ENCODE measurements at regions not wholly inside any gene's neighbourhood (a gene's known extent, or its start where the extent isn't known, plus 50 kb on each side); places are given as distances from the start of the nearest gene placed in this dataset.
A peak's percentile ranks its signal among the peaks of the same experiment; 100 is the strongest.
"Not testable (repeated sequence)": the region's sequence is repeated elsewhere in the genome, so short reads cannot be mapped to it uniquely, and the experiment has no call there.

DNA sequence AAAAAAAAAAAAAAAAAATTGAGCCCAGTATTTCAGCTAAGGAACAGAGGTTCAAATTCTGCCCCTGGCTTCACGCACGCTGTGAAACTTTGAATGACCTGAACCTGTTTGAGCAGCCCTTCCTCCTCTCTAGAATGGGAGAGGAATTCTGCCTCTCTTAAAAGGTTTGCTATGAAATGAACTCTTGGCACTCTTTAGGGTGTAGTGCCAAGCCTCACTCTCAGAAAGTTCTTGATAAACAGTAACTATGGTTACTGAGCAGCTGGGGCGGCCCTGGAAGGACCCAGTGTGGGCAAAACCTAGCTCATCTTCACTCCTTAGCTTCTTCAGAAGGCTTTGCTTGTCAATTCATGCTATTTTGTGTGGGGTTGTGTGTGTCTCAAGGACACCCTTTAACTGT, 73.7 kb downstream of the GEMIN8 start:
- DNase-seq: no peak

DNA sequence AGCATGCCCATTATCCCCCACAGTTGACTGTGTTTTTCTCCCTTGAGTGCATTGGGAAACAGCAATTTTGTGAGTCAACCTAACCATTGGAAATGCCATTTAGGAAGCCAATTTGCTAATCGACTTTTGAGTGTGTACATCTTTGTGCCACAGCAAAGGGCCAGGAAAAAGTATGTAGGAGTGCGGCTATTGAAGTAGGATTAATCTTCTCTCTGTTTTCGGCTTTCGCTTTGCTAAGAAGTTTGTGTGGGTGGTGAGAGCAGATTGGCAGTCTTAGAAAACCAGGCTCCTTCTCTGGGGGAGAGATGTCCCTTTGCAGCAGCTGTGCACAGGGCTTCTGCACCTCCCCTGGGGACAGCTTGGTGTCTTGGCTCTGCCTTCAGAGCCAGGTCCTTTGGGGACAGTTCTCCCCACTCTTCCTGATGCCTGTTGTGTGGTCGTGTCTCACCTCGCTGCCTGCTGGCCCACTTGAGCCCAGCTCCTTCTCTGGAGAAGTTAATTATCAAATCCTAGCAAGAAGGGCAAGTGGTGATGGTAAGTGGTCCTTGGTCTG, 74.5 kb downstream of the GEMIN8 start:
- DNase-seq: no peak

DNA sequence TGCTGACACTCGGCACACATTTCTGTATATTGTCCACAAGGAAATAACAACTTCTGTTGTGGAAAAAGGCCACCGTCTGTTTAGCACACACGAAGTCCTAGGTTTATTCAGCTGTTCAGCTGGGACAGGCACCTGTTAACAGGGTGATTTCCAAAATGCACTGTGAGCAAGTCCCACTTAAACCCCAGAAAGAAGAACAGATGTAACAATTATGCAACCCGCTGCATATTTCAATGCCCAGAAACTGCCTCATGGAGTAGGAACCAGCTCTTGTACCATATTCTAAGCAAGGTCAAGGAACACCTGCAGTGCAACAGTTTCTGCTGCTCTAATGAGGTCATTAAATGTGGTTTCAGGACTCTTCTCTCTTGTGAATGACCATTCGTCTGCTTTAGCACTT, 77.1 kb downstream of the GEMIN8 start:
- no peak for DNase-seq

DNA sequence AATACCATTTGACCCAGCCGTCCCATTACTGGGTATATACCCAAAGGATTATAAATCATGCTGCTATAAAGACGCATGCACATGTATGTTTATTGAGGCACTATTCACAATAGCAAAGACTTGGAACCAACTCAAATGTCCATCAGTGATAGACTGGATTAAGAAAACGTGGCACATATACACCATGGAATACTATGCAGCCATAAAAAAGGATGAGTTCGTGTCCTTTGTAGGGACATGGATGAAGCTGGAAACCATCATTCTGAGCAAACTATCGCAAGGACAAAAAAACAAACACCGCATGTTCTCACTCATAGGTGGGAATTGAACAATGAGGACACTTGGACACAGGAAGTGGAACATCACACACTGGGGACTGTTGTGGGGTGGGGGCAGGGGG, 83.5 kb downstream of the GEMIN8 start:
- DNase-seq: not testable (repeated sequence)

DNA sequence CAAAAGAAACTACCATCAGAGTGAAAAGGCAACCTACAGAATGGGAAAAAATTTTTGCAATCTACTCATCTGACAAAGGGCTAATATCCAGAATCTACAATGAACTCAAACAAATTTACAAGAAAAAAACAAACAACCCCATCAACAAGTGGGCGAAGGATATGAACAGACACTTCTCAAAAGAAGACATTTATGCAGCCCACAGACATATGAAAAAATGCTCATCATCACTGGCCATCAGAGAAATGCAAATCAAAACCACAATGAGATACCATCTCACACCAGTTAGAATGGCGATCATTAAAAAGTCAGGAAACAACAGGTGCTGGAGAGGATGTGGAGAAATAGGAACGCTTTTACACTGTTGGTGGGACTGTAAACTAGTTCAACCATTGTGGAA, 83.9 kb downstream of the GEMIN8 start:
- DNase-seq: not testable (repeated sequence)

DNA sequence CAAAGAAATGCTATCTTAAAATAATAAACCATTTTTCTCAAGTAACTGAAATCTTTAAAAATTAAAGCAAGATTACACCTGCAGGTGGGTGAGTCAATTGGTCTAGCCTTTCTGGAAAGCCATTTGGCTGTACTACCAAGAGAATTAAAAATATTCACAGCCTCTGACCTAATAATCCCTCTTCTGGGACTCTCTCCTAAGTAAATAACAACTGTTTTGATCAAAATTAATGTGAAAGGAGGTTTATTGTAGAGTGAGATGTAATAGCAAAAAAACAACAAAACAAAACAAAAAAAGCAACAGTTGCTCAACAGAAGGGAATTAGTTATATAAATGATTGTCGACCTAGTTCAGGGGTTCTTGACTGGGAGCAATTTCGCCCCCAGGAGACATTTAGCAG, 89.0 kb downstream of the GEMIN8 start:
- DNase-seq: no peak

DNA sequence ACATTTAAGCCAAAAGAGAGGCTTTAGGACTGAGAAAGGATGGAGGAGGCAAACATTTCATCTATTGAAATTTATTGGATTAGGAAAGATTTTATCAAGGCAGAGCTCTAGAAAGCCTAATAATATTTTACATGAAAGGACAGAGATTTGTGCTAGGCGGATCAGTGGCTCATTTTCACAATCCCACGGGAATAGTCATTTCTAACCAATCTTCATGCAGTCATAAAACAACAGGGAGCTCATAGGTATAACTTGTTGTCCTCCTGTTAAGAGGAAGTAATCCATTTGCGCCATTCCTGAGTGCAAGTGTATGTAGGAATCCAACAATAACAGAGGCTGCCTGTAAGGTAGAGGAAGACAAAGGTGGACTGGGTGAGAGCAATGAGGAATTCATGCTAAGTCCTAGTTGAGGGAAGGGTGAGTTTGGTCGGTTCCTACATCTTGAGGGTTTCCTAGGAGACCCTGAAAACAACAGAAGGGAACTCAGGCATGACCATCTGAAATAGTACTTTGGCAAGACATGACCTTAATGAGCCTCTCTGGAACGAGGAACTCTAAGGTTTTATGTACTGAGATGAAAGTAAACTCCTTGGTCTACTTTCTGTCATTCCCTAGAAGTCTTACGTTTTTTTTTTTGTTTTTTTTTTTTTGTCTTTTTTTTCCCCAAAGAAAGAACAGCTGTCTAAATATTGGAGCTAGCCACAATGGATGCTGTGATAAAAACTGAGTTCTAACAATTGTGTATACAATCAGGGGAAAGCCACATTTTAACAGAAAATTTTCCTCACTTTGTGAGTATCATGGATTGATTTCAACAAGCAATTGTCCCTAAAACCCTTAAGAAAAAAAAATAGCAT, 89.7 kb downstream of the GEMIN8 start:
- DNase-seq: no peak

DNA sequence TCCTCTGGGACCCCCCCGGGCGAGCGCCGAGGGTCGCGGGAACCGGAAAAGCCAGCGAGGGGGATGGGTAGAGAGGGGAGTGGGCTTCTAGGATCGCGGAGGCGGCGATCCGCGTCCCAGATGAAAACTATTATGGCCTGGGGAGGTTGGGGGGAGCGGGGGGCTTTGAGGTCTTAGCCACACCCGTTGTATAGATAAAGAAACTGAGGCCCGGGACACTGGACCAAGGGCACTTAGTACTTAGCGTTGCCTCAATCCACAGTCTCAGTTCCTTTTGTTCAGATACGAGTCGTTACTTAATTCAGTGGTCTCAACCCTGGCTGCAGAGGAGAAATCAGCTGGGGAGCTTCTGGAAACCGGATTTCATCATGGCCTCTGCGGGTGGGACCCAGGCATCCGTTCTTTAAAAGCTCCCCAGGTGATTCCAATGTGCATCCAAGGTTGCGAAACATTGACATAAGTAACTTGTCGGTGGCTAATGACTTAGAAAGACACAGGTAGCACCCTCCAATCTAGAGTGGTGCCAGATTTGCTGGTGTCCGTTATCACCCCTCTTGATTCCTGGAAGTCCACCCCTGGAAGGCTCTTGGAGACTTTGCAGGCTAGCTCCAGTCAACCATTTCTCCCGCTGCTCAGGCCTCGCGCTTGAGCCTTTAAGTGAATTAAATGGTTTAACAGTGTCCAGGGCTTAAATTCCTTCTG, 90.7 kb downstream of the GEMIN8 start:
- DNase-seq: no peak

DNA sequence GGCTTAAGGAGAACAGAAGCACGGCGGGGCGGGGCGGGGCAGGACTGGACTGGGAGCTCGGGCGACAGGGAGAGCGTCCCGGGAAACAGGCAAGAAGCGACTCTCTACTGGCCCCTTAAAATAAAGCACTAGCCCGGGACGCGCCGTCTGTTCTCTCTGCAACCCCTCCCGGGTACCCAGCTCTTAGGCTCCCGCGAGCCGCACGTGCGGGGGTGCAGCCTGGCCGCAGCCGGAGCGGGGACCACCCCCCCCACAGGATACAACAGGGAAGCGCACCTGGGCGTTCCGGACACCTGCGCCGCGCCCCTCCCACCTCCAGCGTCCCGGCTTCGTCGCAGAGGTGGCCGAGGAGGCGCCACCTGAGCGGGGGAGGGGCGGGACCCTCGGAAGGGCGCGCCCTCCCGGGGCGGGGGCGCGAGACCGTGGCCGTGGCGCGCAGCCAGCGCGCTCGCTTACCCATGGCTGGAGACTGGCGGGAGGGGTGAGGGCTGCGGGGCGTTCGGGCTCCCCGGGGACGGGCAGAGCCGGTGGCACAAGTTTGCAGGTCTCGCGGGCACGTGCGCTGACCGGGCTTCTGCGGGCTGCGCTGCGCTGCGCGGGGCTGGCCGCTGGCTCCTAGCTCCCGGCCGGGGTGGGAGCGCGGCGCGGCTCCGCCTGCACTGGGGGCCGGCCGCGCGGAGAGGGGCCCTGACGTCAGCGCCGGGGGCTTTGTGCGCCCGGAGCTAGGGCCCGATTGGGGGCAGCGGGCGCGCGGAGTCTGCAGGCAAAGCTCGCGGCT, 91.5 kb downstream of the GEMIN8 start:
- peak; percentile 58 for DNase-seq

DNA sequence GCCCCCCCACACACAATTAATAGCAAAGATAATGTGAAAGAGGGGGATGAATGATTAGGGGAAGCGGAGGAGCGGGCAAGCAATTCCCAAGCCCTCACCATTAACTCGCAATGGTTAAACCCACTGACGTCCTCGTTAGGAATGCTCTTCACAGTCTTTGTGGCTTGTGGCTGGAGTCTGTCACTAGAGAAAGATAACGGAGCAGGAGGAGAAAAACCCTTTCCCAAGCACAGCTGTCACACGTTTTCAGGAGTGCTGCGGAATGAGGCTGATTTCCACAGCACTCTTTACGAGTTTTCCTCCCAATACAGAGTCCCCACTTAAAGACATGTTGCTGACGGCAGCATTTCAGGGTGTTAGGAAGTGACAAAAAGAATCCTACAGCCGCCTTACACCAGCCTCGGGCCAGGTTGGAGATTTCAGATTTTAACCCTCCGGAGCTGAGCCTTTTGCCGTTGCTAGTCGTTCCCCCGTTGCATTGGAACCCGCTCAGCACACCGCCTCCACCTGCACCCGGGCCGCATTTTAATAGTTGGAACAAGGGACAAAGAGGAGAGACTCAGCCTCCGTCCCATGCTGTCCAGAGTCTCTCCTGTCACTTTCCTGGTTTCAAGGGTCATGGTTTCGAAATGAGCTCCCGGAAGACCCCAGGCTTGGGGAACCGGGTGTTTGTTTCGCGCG, 92.2 kb downstream of the GEMIN8 start:
- DNase-seq: no peak

DNA sequence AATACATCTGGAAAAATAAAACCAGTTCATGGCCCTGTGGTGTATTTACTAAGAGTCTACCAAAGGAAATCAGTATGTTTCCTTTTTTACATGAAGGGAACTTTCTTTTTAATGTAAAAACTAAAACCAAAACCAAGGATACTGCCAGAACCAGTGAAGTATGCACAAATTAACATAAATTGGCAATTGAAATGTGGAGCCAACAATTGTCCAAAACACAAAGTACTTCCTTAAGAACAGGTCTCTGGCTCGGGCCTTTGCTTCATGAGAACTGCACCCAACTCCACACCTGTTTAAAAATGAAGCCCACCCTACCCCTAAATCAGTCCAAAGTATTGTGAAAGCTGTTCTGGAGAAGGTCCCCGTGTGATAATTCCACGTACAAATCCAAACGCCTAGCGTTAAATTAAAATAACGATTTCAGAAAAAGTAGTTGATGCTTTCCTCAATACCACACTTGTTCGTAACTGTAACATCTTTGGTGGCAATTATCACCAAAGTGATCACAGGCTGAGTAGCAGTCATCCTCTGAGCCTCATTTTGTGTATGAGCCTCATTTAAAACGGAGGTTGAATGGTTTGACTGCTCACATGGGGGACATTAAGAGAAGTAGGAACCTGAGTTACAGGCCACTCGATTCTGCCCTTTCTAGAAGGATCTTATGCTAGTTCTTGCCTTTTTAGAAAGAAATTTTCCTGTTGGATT, 93.0 kb downstream of the GEMIN8 start:
- no peak for DNase-seq

DNA sequence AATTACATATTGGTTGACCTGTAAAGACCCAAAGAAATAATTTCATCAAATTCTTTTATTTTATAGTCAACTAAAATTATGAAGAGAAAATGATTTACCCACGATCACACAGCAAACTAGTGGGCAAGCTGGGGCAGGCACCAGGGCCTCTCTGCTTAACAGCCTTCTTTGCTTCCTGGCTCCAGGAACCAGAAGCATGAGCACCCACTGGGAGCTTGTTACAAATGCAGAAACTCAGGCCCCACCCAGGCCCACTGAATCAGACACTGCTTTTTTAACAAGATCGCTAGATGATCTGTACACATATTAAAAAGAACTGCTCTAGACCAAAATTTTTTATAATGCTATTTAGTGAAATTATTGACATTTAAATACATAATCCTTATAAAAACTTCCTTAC, 95.0 kb downstream of the GEMIN8 start:
- no peak for DNase-seq

DNA sequence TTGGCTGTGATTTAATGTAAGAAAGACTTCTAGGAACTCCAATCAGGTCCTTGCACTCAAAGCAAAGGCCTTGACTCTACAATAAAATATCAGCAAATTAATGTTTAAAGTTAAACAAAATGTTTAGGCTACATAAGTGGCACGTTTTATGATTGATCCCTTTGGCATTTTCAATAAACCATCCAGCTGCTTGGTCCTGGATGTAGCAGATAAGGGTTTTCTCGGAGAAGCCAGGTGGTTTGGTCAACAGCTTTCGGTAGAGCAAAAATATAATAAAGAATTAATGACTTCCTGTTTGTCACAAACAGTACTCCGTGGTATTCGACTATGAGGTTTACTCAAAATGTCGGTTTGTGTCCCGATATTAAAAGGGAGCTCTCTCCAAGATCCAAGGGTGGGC, 95.8 kb downstream of the GEMIN8 start:
- DNase-seq: no peak

DNA sequence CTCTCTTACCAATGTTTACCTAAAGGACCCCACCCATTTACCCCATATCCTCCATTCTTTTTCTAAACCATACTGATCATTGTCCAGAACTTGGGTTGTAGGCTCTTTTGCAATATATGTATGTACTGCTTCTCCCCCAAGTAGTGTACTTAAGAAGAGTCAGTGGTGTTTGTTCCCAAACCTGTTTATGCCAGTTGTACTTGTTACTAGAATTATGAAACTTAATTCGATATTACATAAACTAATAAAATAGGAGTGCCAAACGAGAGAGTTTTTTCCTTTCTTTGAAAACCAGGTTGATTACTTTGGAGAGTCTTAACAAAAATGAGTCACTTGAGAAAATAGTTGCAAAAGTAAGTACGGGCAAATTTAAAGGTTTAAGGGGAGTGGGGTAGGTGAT, 96.3 kb downstream of the GEMIN8 start:
- DNase-seq: no peak

DNA sequence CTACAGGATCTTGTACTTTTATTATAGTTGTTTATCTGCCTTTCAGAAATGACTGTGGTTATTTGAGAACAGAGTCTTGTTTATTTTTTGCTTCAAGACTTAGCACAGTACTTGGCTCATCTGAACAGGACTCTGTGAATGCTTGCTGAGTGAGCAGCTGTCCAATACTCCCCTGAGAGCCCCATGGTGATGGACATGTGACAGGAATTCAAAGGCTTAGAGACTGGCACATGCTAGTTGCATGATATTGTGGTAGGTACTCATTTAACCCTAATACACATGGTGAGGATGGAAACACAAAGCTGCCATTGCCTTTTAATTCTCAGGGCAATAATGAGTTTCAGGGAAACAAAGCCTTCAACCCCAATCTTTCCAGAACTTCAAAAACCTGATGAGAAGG, 97.3 kb downstream of the GEMIN8 start:
- no peak for DNase-seq

DNA sequence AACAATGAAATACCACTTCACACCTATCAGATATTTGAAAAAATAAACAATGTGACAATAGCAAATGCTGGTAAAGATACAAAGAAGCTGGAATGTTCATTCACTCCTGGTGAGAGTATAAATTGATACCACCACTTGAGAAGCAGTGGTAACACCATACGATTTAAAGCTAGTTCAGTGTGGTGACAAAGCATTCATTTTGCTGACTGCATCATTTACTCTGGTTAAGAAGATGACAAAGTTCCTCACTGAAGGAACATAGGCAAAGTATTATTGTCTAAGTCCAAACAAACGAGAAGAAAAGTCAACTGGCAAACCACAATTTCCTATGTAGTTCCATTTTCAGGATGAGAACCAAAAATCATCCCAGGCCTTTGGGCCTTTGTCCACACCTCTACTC, 102.5 kb downstream of the GEMIN8 start:
- DNase-seq: no peak

DNA sequence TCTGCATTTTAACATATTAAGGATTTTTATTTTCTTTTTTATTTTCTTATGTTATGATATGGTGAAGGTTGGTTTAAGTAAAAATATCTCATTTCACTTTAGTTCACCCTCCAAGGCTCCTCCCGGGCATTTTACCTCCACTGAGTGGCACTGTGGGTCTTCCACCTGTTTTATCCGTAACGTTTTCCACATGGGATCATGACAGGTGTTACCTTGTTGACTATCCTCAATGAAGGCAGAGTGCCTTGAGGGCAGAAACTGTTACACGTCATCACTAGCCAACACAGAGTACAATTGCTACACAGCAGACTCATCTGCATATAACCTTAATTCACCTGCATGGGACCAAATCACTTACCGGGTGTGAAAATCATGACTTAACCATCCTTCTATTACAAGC, 105.8 kb downstream of the GEMIN8 start:
- no peak for DNase-seq

DNA sequence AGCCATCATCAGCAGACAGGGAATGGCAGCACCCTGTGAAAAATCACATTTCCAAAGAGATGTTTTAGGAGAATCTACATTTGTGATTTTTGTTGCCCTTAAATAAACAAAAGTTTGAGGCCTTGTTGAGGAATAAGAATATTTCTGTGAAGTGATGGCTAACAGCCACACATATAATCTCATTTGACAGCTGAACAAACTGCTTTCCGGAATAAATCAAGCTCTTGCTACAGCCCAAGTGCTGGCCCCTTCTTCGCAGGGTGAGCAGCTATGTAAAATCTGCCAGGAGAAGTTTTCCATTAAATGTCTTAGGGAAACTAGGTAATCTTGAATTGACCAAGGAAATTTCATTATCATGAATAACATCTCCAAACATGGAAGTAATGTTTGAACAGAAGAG, 106.4 kb upstream of the GPM6B start:
- no peak for DNase-seq

DNA sequence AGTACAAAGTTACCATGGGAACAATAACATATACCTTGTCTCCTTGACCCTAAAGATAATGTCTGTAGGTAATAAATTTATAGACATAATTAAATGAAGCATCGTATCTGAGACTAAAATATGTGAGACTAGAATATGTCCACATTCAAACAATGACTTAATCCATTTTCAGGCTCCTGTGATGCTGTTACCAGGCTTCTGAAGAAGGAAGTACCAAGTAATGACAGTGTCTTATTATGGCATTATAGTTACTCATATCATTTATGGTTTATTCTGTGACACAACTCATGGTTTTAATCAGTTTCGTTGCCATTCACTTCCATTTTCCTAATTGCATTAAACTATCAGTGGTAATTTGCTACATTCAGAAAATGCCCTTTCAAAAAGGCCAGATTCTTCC, 100.6 kb upstream of the GPM6B start:
- DNase-seq: no peak

DNA sequence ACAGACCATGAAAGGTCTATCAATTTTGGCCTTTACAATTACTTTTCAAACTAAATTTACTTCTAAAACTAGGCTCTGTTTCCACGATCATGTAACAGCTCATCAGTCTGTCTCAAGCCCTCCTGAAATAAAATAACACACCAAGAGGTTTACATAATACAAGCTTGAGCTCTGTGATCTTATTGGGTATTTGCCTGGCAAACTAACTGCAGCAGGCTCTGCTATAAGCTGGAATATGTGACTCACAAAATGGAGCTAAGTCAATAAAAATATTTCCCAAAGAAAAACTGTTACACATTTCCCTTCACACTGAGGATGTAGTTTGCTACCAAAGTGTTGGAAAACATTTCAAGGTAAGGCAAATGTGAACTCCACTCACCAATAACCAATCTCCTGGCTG, 94.7 kb upstream of the GPM6B start:
- DNase-seq: no peak

DNA sequence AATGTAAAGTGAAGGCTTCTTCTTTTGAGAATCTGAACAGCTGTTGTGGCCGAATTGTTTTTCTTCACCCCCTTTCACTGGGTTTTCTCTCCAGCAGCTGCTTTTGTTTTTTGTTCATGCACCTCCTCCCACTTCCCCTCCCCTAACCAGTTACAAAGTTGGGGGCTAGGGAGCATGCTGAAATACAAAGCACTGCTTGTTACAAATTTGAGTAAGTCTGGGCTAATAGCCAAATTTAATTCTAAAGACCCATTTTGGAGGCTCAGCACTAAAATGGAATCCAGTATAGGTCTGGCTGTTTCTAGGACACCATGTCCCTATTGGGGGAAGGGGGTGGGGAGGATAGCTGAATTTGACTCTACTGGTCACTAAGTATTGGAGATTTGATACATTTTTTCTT, 89.2 kb upstream of the GPM6B start:
- DNase-seq: no peak

DNA sequence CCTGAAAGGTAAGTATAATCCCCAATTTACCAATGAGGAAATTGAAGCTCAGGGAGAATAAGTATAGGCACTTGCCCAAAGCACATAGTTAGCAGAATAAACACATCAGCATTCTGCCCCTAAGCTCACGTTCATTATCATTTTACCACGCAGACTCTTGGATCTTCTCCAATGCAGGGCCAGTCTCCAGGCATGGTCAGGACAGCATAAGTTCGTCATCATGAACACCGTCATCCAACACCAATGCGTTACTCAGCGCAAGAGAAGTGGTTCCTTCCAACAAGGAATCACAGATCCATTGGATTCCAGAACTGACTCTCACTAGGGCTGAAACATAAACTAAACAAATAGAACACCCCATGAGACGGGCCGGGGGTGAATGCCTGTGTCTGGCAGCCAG, 86.5 kb upstream of the GPM6B start:
- DNase-seq: no peak

Measured in left hindlimb (tissue), 1 donor.